ENCODE measurements at regions not wholly inside any gene's neighbourhood (a gene's known extent, or its start where the extent isn't known, plus 50 kb on each side); places are given as distances from the start of the nearest gene placed in this dataset.
A peak's percentile ranks its signal among the peaks of the same experiment; 100 is the strongest.

DNA sequence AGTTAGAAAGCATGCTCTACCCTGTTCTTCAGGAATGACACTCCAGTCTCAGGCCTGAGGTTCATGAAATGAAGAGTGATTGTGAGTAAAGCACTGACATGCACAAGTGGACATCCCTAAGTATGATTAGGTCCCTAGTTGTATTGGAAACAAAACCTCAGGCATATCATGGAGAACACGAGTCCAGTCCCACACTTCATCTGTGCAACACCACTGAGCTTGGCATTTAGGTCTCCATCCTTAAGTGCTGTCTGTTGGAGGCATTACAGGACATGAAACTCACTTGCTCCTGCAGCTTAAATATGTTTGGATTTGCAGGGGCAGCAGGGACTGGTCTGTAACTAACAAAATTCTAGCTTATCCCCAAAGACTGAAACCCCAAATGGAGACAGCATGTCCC, 250.3 kb upstream of the KLHL29 start:
- no peaks in the 10 kb centered on the region for H3K36me3 Mint-ChIP-seq
- TF ChIP-seq, protein P1, sequence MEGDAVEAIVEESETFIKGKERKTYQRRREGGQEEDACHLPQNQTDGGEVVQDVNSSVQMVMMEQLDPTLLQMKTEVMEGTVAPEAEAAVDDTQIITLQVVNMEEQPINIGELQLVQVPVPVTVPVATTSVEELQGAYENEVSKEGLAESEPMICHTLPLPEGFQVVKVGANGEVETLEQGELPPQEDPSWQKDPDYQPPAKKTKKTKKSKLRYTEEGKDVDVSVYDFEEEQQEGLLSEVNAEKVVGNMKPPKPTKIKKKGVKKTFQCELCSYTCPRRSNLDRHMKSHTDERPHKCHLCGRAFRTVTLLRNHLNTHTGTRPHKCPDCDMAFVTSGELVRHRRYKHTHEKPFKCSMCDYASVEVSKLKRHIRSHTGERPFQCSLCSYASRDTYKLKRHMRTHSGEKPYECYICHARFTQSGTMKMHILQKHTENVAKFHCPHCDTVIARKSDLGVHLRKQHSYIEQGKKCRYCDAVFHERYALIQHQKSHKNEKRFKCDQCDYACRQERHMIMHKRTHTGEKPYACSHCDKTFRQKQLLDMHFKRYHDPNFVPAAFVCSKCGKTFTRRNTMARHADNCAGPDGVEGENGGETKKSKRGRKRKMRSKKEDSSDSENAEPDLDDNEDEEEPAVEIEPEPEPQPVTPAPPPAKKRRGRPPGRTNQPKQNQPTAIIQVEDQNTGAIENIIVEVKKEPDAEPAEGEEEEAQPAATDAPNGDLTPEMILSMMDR (conservative IDR thresholded peaks at IDR 0.05): no peak
- no peak overlapping the region for H3K4me3 Mint-ChIP-seq
- peaks cover 15% of the 10 kb centered on the region for H3K4me1 Mint-ChIP-seq (ENCODE audit: unreplicated experiment)
- H3K27me3 Mint-ChIP-seq: peaks cover 8% of the 10 kb centered on the region
- no peak overlapping the region for H3K27ac Mint-ChIP-seq
- no peak for DNase-seq (ENCODE audit: extremely low spot score, unreplicated experiment)
- peaks cover 6% of the 10 kb centered on the region for H3K9me3 Mint-ChIP-seq

DNA sequence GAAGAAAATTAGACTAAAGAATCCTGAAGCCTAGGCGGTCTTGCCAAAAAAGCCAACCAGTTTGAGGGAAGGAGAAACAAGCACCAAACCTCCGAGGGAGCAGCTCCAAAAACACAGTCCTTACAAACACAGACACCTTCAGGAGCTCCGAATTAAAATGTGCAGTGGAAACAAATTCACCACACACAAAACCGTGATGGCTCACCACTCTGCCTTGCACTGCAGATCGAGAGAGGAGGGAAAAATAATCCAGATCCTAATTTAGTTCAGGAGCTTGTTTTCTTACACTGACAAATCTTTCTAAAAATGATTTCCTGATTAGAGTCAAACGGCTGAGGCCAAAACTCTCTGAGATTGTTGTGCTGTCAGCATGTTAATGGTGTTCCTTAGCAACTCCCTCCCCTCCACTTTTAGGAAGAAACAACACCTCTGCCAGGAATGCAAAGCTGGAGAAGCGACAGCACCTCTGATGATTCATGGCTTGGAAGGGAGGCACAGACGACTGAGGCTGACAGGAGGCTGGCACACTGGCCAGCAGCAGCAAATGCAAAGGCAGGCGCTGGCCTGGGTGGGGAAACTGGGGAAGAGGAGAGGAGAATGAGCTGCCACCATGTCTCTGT, 249.4 kb upstream of the KLHL29 start:
- H3K36me3 Mint-ChIP-seq: no peaks in the 10 kb centered on the region
- peaks cover 15% of the 10 kb centered on the region for H3K4me1 Mint-ChIP-seq (ENCODE audit: unreplicated experiment)
- peaks cover 6% of the 10 kb centered on the region for H3K9me3 Mint-ChIP-seq
- peaks cover 4% of the 10 kb centered on the region for H3K27me3 Mint-ChIP-seq
- DNase-seq (ENCODE audit: extremely low spot score, unreplicated experiment): no peak
- peak overlapping the region; percentile 41 for H3K27ac Mint-ChIP-seq
- H3K4me3 Mint-ChIP-seq: peak overlapping the region; percentile 18
- TF ChIP-seq, protein P1 (conservative IDR thresholded peaks at IDR 0.05): no peak

DNA sequence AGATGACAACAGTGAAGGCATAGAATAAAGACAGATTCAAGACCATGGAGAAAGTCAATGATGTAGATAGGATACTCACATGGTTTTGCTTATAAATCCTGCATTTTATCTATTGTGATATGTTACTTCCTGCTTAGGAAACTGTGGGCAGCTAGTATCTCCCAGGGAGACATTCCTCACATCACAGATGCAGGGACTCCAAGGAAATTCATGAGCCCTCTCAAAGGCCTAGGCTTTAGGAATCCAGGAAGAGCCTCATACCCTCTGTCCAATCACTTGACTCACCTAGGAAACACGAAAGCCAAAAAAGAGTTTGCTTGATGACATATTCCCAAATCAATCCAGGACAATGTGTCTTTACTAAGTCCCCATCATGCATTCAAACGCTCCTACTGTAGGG, 247.8 kb upstream of the KLHL29 start:
- Mint-ChIP-seq H3K27me3 (peaks cover 7% of the 10 kb centered on the region), H3K4me1 (ENCODE audit: unreplicated experiment) (peaks cover 15% of the 10 kb centered on the region), H3K27ac (no peak overlapping the region)

DNA sequence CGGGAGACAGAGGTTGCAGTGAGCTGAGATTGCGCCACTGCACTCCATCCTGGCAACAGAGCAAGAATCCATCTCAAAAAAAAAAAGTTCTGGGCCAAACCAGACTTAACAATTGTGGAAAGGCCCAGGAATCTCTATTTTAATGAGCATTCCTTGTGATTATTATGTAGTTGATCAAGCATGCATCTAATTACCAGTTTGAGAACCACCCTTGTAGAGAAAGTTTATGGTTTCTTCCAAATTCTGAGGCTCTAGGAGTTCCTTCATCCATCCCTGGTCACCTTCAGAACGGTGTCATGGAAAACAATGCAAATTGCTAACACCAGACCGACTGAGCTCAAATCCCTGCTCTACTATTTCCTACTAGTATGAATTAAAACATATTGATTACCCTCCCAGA, 246.3 kb upstream of the KLHL29 start:
- no peak overlapping the region for H3K4me3 Mint-ChIP-seq
- H3K27ac Mint-ChIP-seq: no peak overlapping the region

More for the DNA sequence above, 247.8 kb upstream of the KLHL29 start:
- H3K36me3 Mint-ChIP-seq: no peaks in the 10 kb centered on the region
- DNase-seq (ENCODE audit: extremely low spot score, unreplicated experiment): no peak
- no peak overlapping the region for H3K4me3 Mint-ChIP-seq
- H3K9me3 Mint-ChIP-seq: peaks cover 6% of the 10 kb centered on the region
- TF ChIP-seq, protein P1 (conservative IDR thresholded peaks at IDR 0.05): no peak

DNA sequence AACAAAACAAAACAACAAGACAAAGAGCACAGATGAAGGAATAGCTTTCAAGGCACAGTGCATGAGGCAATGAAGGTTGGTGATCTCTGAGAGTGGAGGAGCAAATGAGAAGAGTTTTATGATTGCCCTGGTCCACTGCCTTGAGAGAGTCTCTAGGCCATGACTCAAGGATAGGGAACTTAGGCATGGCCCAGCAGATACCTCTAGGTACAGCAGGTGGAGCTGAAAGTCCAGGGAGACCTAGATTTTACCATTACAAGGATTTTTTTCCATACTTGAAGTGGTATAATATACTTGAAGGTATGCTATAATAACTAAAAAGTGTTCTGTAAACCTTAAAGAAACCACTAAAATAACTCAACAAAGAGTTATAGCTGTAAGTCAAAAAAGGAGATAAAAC, 239.5 kb upstream of the KLHL29 start:
- TF ChIP-seq, protein P1 (conservative IDR thresholded peaks at IDR 0.05): no peak
- no peak for DNase-seq (ENCODE audit: extremely low spot score, unreplicated experiment)
- Mint-ChIP-seq H3K9me3 (no peaks in the 10 kb centered on the region), H3K36me3 (no peaks in the 10 kb centered on the region), H3K4me3 (no peak overlapping the region), H3K27me3 (peaks cover 13% of the 10 kb centered on the region), H3K27ac (no peak overlapping the region), H3K4me1 (ENCODE audit: unreplicated experiment) (peaks cover 10% of the 10 kb centered on the region)

More for the DNA sequence above, 246.3 kb upstream of the KLHL29 start:
- Mint-ChIP-seq H3K36me3 (no peaks in the 10 kb centered on the region), H3K4me1 (ENCODE audit: unreplicated experiment) (peaks cover 12% of the 10 kb centered on the region), H3K27me3 (peaks cover 8% of the 10 kb centered on the region), H3K9me3 (peaks cover 6% of the 10 kb centered on the region)
- TF ChIP-seq, protein P1 (conservative IDR thresholded peaks at IDR 0.05): no peak
- DNase-seq (ENCODE audit: extremely low spot score, unreplicated experiment): no peak
